ENCODE measurements at regions not wholly inside any gene's neighbourhood (a gene's known extent, or its start where the extent isn't known, plus 50 kb on each side); places are given as distances from the start of the nearest gene placed in this dataset.

DNA sequence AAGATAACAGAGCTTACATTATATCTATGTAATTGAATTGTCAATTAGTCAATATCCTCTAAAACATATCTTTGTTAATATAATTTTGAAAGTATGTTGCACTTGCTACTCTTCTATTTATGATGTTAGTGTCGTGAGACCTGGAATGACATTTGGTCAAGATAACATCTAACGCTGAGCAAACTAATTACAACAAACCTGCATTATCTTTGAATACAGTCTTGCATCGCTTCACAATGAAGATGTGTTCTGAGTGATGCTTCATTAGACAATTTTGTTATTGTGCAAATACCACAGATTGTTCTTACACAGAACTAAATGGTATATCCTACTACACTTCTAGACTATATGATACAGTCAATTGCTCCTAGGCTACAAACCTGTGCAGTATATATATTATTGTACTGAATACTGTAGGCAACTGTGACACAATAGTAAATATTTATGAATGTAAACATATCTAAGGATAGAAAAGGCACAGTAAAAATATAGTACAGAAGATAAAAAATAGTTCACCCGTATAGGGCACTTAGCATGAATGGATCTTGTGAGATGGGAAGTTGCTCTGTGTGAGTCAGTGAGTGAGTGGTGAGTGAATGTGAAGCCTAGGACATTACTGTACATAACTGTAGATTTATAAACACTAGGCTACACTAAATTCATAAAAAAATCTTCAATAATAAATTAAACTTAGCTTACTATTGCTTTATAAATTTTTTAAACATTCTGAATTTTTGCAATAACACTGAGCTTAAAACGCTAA is 1773.8 kb downstream of the PCDH9 start:
- no peaks in the 10 kb centered on the region for H3K9me3 ChIP-seq (ENCODE audit: insufficient read depth, low read length)
- no peak for DNase-seq (ENCODE audit: low read depth, low spot score)
- H3K4me1 ChIP-seq (ENCODE audit: insufficient read depth, insufficient read length): no peaks in the 10 kb centered on the region
- no peaks in the 10 kb centered on the region for H3K36me3 ChIP-seq (ENCODE audit: insufficient read depth, insufficient read length, low read length)
- no peak overlapping the region for H3K4me3 ChIP-seq (ENCODE audit: insufficient read length, low read depth)
- H3K9ac ChIP-seq (ENCODE audit: insufficient read length, low read depth): no peak overlapping the region
- TF ChIP-seq SUZ12 (IDR thresholded peaks at IDR 0.05; ENCODE audit: extremely low read depth, insufficient read depth, insufficient read length) (no peak), ZNF274 (IDR thresholded peaks at IDR 0.05; ENCODE audit: low read depth, low read length) (no peak), YY1 (IDR thresholded peaks at IDR 0.05; ENCODE audit: insufficient read depth, insufficient read length) (no peak)
- no peaks in the 10 kb centered on the region for H3K27me3 ChIP-seq (ENCODE audit: insufficient read depth, insufficient read length)

DNA sequence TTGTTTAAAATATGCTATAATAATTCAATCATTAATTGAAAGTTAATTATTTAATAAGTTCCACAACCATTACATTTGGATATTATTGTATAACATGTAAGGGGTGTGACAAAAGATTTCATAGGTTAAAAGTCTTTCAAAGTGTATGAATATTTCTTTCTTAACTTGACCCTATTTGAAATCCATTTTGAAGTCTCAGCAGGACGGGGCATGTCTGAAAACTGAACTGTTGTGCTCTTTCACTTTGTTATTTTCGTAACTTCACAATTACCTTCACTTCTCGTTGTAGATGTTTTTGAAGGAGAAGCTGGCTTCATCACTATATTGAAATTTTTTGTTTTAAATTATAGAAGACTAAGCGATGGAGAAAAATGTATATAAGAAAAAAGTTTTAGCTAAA is 1775.7 kb downstream of the PCDH9 start:
- Histone ChIP-seq H3K36me3 (ENCODE audit: insufficient read depth, insufficient read length, low read length) (no peaks in the 10 kb centered on the region), H3K9ac (ENCODE audit: insufficient read length, low read depth) (no peak overlapping the region), H3K4me1 (ENCODE audit: insufficient read depth, insufficient read length) (no peaks in the 10 kb centered on the region), H3K4me3 (ENCODE audit: insufficient read length, low read depth) (no peak overlapping the region), H3K27me3 (ENCODE audit: insufficient read depth, insufficient read length) (no peaks in the 10 kb centered on the region), H3K9me3 (ENCODE audit: insufficient read depth, low read length) (no peaks in the 10 kb centered on the region)
- TF ChIP-seq ZNF274 (IDR thresholded peaks at IDR 0.05; ENCODE audit: low read depth, low read length): no peak
- TF ChIP-seq YY1 (IDR thresholded peaks at IDR 0.05; ENCODE audit: insufficient read depth, insufficient read length): no peak
- TF ChIP-seq SUZ12 (IDR thresholded peaks at IDR 0.05; ENCODE audit: extremely low read depth, insufficient read depth, insufficient read length): no peak
- no peak for DNase-seq (ENCODE audit: low read depth, low spot score)

DNA sequence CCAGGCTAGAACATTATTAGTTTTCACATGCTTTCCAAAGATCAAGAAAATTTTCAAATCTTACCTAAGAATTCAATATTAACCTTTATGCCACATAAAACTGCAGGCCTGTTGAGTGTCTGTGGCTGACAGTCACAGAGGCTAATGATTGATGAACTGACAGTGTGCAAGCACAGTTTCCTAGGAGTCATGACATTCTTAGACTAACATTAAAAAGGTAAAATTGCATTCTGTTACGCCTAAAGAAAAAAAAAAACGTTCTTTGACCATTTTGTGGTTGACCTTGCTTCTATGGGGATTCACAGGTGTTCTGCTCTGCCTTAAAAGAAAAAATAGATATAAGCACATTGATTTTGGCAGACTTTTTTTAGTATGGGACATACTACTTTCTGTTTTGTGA is 1776.2 kb downstream of the PCDH9 start:
- Histone ChIP-seq H3K36me3 (ENCODE audit: insufficient read depth, insufficient read length, low read length) (no peaks in the 10 kb centered on the region), H3K4me3 (ENCODE audit: insufficient read length, low read depth) (no peak overlapping the region), H3K27me3 (ENCODE audit: insufficient read depth, insufficient read length) (no peaks in the 10 kb centered on the region), H3K4me1 (ENCODE audit: insufficient read depth, insufficient read length) (no peaks in the 10 kb centered on the region), H3K9me3 (ENCODE audit: insufficient read depth, low read length) (no peaks in the 10 kb centered on the region), H3K9ac (ENCODE audit: insufficient read length, low read depth) (no peak overlapping the region)
- TF ChIP-seq YY1 (IDR thresholded peaks at IDR 0.05; ENCODE audit: insufficient read depth, insufficient read length) (no peak), SUZ12 (IDR thresholded peaks at IDR 0.05; ENCODE audit: extremely low read depth, insufficient read depth, insufficient read length) (no peak), ZNF274 (IDR thresholded peaks at IDR 0.05; ENCODE audit: low read depth, low read length) (no peak)
- no peak for DNase-seq (ENCODE audit: low read depth, low spot score)

DNA sequence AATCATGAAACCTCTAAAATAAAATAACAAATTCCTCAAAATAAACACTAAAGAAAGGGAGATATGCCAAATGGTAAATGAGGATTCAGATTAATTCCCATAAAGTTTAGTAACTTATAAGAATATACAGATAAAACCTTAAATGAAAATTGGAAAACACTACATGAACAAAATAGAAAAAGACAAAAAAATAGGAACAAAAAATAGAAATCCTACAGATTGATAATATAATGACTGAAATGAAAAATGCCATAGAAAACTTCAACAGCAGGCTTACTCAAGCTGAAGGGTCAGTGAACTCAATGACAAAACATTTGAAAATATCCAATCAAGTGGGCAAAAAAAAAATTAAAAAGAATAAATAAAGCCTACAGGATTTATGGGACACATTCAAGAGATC is 1784.8 kb downstream of the PCDH9 start:
- no peak for DNase-seq (ENCODE audit: low read depth, low spot score)
- H3K4me1 ChIP-seq (ENCODE audit: insufficient read depth, insufficient read length): no peaks in the 10 kb centered on the region
- TF ChIP-seq ZNF274 (IDR thresholded peaks at IDR 0.05; ENCODE audit: low read depth, low read length) (no peak), YY1 (IDR thresholded peaks at IDR 0.05; ENCODE audit: insufficient read depth, insufficient read length) (no peak), SUZ12 (IDR thresholded peaks at IDR 0.05; ENCODE audit: extremely low read depth, insufficient read depth, insufficient read length) (no peak)
- H3K4me3 ChIP-seq (ENCODE audit: insufficient read length, low read depth): no peak overlapping the region
- no peaks in the 10 kb centered on the region for H3K27me3 ChIP-seq (ENCODE audit: insufficient read depth, insufficient read length)
- no peaks in the 10 kb centered on the region for H3K36me3 ChIP-seq (ENCODE audit: insufficient read depth, insufficient read length, low read length)
- H3K9me3 ChIP-seq (ENCODE audit: insufficient read depth, low read length): no peaks in the 10 kb centered on the region
- H3K9ac ChIP-seq (ENCODE audit: insufficient read length, low read depth): no peak overlapping the region

DNA sequence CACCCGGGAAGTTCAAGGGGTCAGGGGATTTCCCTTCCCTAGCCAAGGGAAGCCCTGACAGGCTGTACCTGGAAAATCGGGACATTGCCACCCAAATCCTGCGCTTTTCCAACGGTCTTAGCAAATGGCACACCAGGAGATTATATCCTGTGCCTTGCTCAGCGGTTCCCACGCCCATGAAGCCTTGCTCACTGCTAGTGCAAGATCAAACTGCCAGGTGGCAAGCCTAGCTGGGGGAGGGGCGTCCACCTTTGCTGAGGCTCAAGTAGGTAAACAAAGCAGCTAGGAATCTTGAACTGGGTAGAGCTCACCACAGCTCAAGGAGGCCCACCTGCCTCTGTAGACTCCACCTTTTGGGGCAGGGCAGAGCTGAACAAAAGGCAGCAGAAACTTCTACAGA is 1794.5 kb downstream of the PCDH9 start:
- DNase-seq (ENCODE audit: low read depth, low spot score): no peak
- Histone ChIP-seq H3K4me3 (ENCODE audit: insufficient read length, low read depth) (no peak overlapping the region), H3K27me3 (ENCODE audit: insufficient read depth, insufficient read length) (no peaks in the 10 kb centered on the region), H3K36me3 (ENCODE audit: insufficient read depth, insufficient read length, low read length) (no peaks in the 10 kb centered on the region), H3K9me3 (ENCODE audit: insufficient read depth, low read length) (peaks cover 6% of the 10 kb centered on the region; the same call in 1 of the 2 replicates), H3K9ac (ENCODE audit: insufficient read length, low read depth) (no peak overlapping the region), H3K4me1 (ENCODE audit: insufficient read depth, insufficient read length) (no peaks in the 10 kb centered on the region)
- TF ChIP-seq SUZ12 (IDR thresholded peaks at IDR 0.05; ENCODE audit: extremely low read depth, insufficient read depth, insufficient read length) (no peak), YY1 (IDR thresholded peaks at IDR 0.05; ENCODE audit: insufficient read depth, insufficient read length) (no peak), ZNF274 (IDR thresholded peaks at IDR 0.05; ENCODE audit: low read depth, low read length) (no peak)

DNA sequence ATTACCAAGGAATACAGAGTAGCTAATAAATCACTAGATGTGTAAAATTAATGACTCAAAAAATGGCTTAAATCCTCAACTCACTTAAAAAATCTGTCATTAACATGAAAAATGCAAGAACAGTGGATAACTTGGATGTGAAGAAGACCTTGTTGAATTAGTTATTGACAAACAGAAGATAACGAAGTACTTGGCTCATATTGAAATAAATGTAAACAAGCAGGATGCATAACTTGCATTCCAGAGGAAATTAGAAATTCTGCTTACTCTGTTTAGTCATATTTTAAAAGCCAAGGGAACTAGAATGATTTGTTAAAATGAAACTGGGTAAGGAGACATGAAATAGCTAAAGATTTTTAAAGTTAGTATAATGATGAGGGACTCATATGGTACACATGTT is 1812.2 kb downstream of the PCDH9 start:
- no peak for DNase-seq (ENCODE audit: low read depth, low spot score)
- no peaks in the 10 kb centered on the region for H3K4me1 ChIP-seq (ENCODE audit: insufficient read depth, insufficient read length)
- H3K9ac ChIP-seq (ENCODE audit: insufficient read length, low read depth): no peak overlapping the region
- no peaks in the 10 kb centered on the region for H3K36me3 ChIP-seq (ENCODE audit: insufficient read depth, insufficient read length, low read length)
- TF ChIP-seq YY1 (IDR thresholded peaks at IDR 0.05; ENCODE audit: insufficient read depth, insufficient read length) (no peak), ZNF274 (IDR thresholded peaks at IDR 0.05; ENCODE audit: low read depth, low read length) (no peak)
- H3K27me3 ChIP-seq (ENCODE audit: insufficient read depth, insufficient read length): no peaks in the 10 kb centered on the region
- no peak overlapping the region for H3K4me3 ChIP-seq (ENCODE audit: insufficient read length, low read depth)
- no peaks in the 10 kb centered on the region for H3K9me3 ChIP-seq (ENCODE audit: insufficient read depth, low read length)

DNA sequence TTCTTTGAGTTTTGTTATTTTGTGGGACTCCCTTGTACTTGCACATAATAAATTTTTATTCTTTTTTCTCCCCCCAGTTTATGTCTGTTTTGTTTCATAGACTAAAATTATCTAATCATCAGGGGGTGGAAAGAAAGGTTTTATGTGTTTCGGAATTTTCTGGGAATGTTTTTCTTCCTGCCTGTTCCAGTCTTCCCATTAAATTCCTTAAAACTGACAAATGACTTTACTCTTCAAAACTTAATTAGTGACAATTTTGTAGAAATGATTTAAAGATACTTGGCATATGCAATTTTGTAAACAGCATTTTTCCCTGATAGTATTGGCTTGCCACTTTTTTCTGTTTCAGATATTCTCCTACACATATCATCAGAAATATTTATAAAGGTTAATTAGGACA is 1813.4 kb downstream of the PCDH9 start:
- TF ChIP-seq SUZ12 (IDR thresholded peaks at IDR 0.05; ENCODE audit: extremely low read depth, insufficient read depth, insufficient read length): no peak
- no peak overlapping the region for H3K9ac ChIP-seq (ENCODE audit: insufficient read length, low read depth)
- H3K4me1 ChIP-seq (ENCODE audit: insufficient read depth, insufficient read length): no peaks in the 10 kb centered on the region

More for the DNA sequence above, 1813.4 kb downstream of the PCDH9 start:
- H3K27me3 ChIP-seq (ENCODE audit: insufficient read depth, insufficient read length): no peaks in the 10 kb centered on the region
- no peaks in the 10 kb centered on the region for H3K36me3 ChIP-seq (ENCODE audit: insufficient read depth, insufficient read length, low read length)
- H3K9me3 ChIP-seq (ENCODE audit: insufficient read depth, low read length): no peaks in the 10 kb centered on the region
- no peak for DNase-seq (ENCODE audit: low read depth, low spot score)
- H3K4me3 ChIP-seq (ENCODE audit: insufficient read length, low read depth): no peak overlapping the region
